IMR-90 (cell line): ENCODE measurements at regions not wholly inside any gene's neighbourhood (a gene's known extent, or its start where the extent isn't known, plus 50 kb on each side); places are given as distances from the start of the nearest gene placed in this dataset.

Experiments
- ATAC-seq: fragments of 200-7000 bp; cut with Tn5 transposase; 2 replicates; pipeline ENCODE4 v1.9.1; 2020; ENCODE audit warnings: low read depth, mild to moderate bottlenecking, moderate library complexity
- BruUV-seq: library from RNA; stranded (reverse); fragments of 400-500 nt; replicated peaks from 2 replicates; lab custom pipeline; 2021; lab: Mats Ljungman, UMichigan
- CTCF ChIA-PET: fragments of 300-600 bp; formaldehyde crosslinking; extraction: SDS; loops from one replicate; lab custom pipeline; 2021; ENCODE audit warnings: antibody characterized with exemption; lab: Yijun Ruan, JAX
- POLR2A ChIA-PET: fragments of 300-600 bp; sonication (Branson Sonifier 250); formaldehyde crosslinking; loops from one replicate; lab custom pipeline; 2022; ENCODE audit warnings: antibody characterized with exemption; ENCODE audit not compliant: unreplicated experiment; lab: Charles Lee
- DNase-seq: peaks from one replicate; pipeline ENCODE4 v3.0.0; 2013
- H2AFZ ChIP-seq: replicated peaks from 2 replicates; pipeline ENCODE3; 2013; ENCODE audit warnings: low read length, mild to moderate bottlenecking; ENCODE audit not compliant: poor library complexity
- H2AK5ac ChIP-seq: 2 replicates; pipeline ENCODE4 v1.6.1; 2013; ENCODE audit warnings: low read depth, low read length, inconsistent platforms
- H2AK9ac ChIP-seq: replicated peaks from 2 replicates; pipeline ENCODE3; 2013; ENCODE audit warnings: mild to moderate bottlenecking, low read depth, low read length, moderate library complexity; ENCODE audit not compliant: poor library complexity
- H2BK120ac ChIP-seq: 2 replicates; pipeline ENCODE4 v1.6.1; 2013; ENCODE audit warnings: low read depth, low read length, inconsistent platforms
- H2BK15ac ChIP-seq: 3 replicates; pipeline ENCODE4 v1.6.1; 2013; ENCODE audit warnings: low read depth, low read length, inconsistent platforms
- H2BK20ac ChIP-seq: 2 replicates; pipeline ENCODE4 v1.6.1; 2013; ENCODE audit warnings: low read depth, mild to moderate bottlenecking, inconsistent platforms, low read length, moderate library complexity
- H2BK5ac ChIP-seq: 2 replicates; pipeline ENCODE4 v1.6.1; 2013; ENCODE audit warnings: mild to moderate bottlenecking, low read depth, low read length, inconsistent platforms; ENCODE audit not compliant: poor library complexity, severe bottlenecking
- H3K14ac ChIP-seq: replicated peaks from 2 replicates; pipeline ENCODE4 v1.6.1; 2013; ENCODE audit warnings: low read depth, low read length, inconsistent platforms
- H3K18ac ChIP-seq: 2 replicates; pipeline ENCODE4 v1.6.1; 2013; ENCODE audit warnings: low read depth, low read length, control low read depth
- H3K23ac ChIP-seq: 2 replicates; pipeline ENCODE4 v1.6.1; 2013; ENCODE audit warnings: low read depth, low read length, inconsistent platforms
- H3K27ac ChIP-seq: 2 replicates; pipeline ENCODE4 v1.5.1; 2013; ENCODE audit warnings: mild to moderate bottlenecking, control low read depth, low read length; ENCODE audit not compliant: insufficient read depth
- H3K27me3 ChIP-seq: 2 replicates; pipeline ENCODE4 v1.6.1; 2013; ENCODE audit warnings: low read length; ENCODE audit not compliant: control insufficient read depth, insufficient read depth
- H3K36me3 ChIP-seq: 2 replicates; pipeline ENCODE4 v1.6.1; 2013; ENCODE audit warnings: low read length, mixed read lengths; ENCODE audit not compliant: control insufficient read depth, insufficient read depth
- H3K4ac ChIP-seq: 2 replicates; pipeline ENCODE4 v1.6.1; 2013; ENCODE audit warnings: low read depth, low read length, inconsistent platforms
- H3K4me1 ChIP-seq: 2 replicates; pipeline ENCODE4 v1.6.1; 2013; ENCODE audit warnings: low read length, mixed read lengths; ENCODE audit not compliant: control insufficient read depth, insufficient read depth
- H3K4me2 ChIP-seq: 2 replicates; pipeline ENCODE4 v1.6.1; 2013; ENCODE audit warnings: low read depth, mild to moderate bottlenecking, control low read depth, low read length, moderate library complexity
- H3K4me3 ChIP-seq: 2 replicates; pipeline ENCODE4 v1.5.1; 2013; ENCODE audit warnings: low read depth, mild to moderate bottlenecking, control low read depth, low read length, moderate library complexity; ENCODE audit not compliant: insufficient read depth
- H3K56ac ChIP-seq: 2 replicates; pipeline ENCODE4 v1.6.1; 2013; ENCODE audit warnings: low read length, inconsistent platforms; ENCODE audit not compliant: insufficient read depth; ENCODE audit errors: extremely low read depth
- H3K79me1 ChIP-seq, 2 experiments: 2 replicates each; pipeline ENCODE4 v1.6.1; 2013; ENCODE audit warnings: low read length in 2 of 2, inconsistent platforms in 1 of 2, low read depth in 1 of 2
- H3K9ac ChIP-seq: 2 replicates; pipeline ENCODE4 v1.6.1; 2013; ENCODE audit warnings: low read depth, low read length, control low read depth
- H3K9me1 ChIP-seq: 2 replicates; pipeline ENCODE4 v1.6.1; 2013; ENCODE audit warnings: low read length, inconsistent platforms; ENCODE audit not compliant: insufficient read depth
- H3K9me3 ChIP-seq: 2 replicates; pipeline ENCODE4 v1.6.1; 2013; ENCODE audit warnings: low read length; ENCODE audit not compliant: control insufficient read depth, insufficient read depth
- H4K20me1 ChIP-seq: 2 replicates; pipeline ENCODE4 v1.6.1; 2013; ENCODE audit warnings: low read length, inconsistent platforms; ENCODE audit not compliant: insufficient read depth
- H4K5ac ChIP-seq: 2 replicates; pipeline ENCODE4 v1.6.1; 2013; ENCODE audit warnings: mild to moderate bottlenecking, low read depth, low read length, control low read depth
- H4K8ac ChIP-seq, 2 experiments: 2 replicates each; pipeline ENCODE4 v1.6.1; 2013; ENCODE audit warnings: low read depth in 2 of 2, low read length in 2 of 2, control low read depth in 1 of 2, inconsistent platforms in 1 of 2
- H4K91ac ChIP-seq: 2 replicates; pipeline ENCODE4 v1.6.1; 2013; ENCODE audit warnings: low read depth, low read length, inconsistent platforms; ENCODE audit not compliant: insufficient read depth
- BHLHE40 ChIP-seq: fragments of 150-350 bp; IDR thresholded peaks from 2 replicates; pipeline ENCODE4 v1.6.1; 2016; ENCODE audit warnings: mild to moderate bottlenecking, low read depth, low read length
- NFE2L2 ChIP-seq: fragments of 150-350 bp; IDR thresholded peaks from 2 replicates; pipeline ENCODE4 v1.6.1; 2016; ENCODE audit warnings: low read depth, mild to moderate bottlenecking, low read length
- WGBS, 2 experiments: methylation state at CpG; one replicate each; pipeline versions ENCODE4 v1.1.5 to v1.1.7; 2013; ENCODE audit warnings: missing lambda C conversion rate in 2 of 2; ENCODE audit not compliant: insufficient read length in 1 of 2; ENCODE audit errors: extremely low coverage in 2 of 2; 5-methylcytosine and 5-hydroxymethylcytosine counted together
- dilution Hi-C: fragments of 300-500 bp; cut with HindIII; formaldehyde crosslinking; loops from one replicate; pipeline ENCODE4 v1.14.3; 2018; ENCODE audit warnings: low sequenced_read_pairs; ENCODE audit not compliant: unreplicated experiment
- in situ Hi-C: fragments of 300-500 bp; cut with MboI; formaldehyde crosslinking; loops from 3 replicates; pipeline ENCODE4 v1.14.3; 2019; ENCODE audit warnings: low sequenced_read_pairs, inconsistent platforms, mixed read lengths
- intact Hi-C: fragments of 100-400 bp; cut with micrococcal nuclease; formaldehyde crosslinking; loops from 2 replicates; pipeline ENCODE4 v1.10.0; 2022

DNA sequence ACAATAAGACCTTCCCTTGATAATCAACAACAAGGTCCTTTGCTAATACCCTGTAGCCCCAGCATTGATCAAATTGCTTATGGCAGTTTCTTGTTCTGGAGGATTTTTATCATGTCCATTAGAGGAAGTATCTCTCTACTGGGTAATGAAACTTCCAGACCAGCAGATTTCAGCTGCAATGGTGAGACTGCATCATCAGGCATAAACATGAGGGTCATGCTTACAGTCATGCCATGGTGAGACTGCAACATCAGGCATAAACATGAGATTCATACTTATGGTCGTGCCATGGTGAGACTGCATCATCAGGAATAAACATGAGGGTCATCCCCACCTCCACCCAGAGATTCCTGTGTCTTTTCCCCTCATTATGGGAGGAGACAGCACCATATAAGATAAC, 129.0 kb upstream of the LIPC start:
- no peak overlapping the region for H3K4ac ChIP-seq
- H2BK15ac ChIP-seq, result no peak overlapping the region
- no peak overlapping the region for H4K5ac ChIP-seq
- H2AK9ac ChIP-seq, result no peak overlapping the region
- no peaks in the 10 kb centered on the region for H3K9me3 ChIP-seq
- peak; percentile 40 for DNase-seq
- peaks cover 12% of the 10 kb centered on the region for H3K4me1 ChIP-seq
- WGBS, 2 experiments, result no CpG with 5 or more reads among the region's 1 CpG
- no peak overlapping the region for H3K18ac ChIP-seq
- no peak for TF ChIP-seq BHLHE40
- peak; percentile 55; the same call in 1 of the 2 replicates for TF ChIP-seq NFE2L2
- CTCF ChIA-PET, result interaction anchor here (0.5 kb wide), 1 partner anchor 31 kb away, joined by 3 read pairs; no protein-coding TSS in a partner anchor
- no peaks in the 10 kb centered on the region for H3K27me3 ChIP-seq
- H3K4me2 ChIP-seq, result no peak overlapping the region
- intact Hi-C loops, result no loop called here
- no peak overlapping the region for H3K9ac ChIP-seq
- H2AFZ ChIP-seq, result no peak overlapping the region
- no peak overlapping the region for H3K14ac ChIP-seq
- ATAC-seq, result no peak; the same call in 1 of the 2 replicates
- H2BK5ac ChIP-seq, result no peak overlapping the region
- no peak overlapping the region for H3K56ac ChIP-seq
- dilution Hi-C loops, result no loop called here
- H2BK120ac ChIP-seq, result no peak overlapping the region
- H3K36me3 ChIP-seq, result no peaks in the 10 kb centered on the region
- H3K27ac ChIP-seq, result no peak overlapping the region
- no peak overlapping the region for H2BK20ac ChIP-seq
- H3K79me1 ChIP-seq, result no peaks in the 10 kb centered on the region
- H2AK5ac ChIP-seq, result no peak overlapping the region
- no peaks in the 10 kb centered on the region for H4K20me1 ChIP-seq
- H4K91ac ChIP-seq, result no peak overlapping the region
- in situ Hi-C loops, result no loop called here
- peaks cover 6% of the 10 kb centered on the region; the same call in 1 of the 2 replicates for H3K9me1 ChIP-seq
- H4K8ac ChIP-seq, result no peak overlapping the region
- POLR2A ChIA-PET, result no interaction called here
- H3K23ac ChIP-seq, result no peak overlapping the region
- no peak overlapping the region for H3K4me3 ChIP-seq
- BruUV-seq, result no TSS peak
